IMR-90 (cell line): ENCODE measurements at regions not wholly inside any gene's neighbourhood (a gene's known extent, or its start where the extent isn't known, plus 50 kb on each side); places are given as distances from the start of the nearest gene placed in this dataset.

Experiments used
- ATAC-seq: fragments of 200-7000 bp; cut with Tn5 transposase; 2 replicates; pipeline ENCODE4 v1.9.1; 2020; ENCODE audit warnings: low read depth, mild to moderate bottlenecking, moderate library complexity
- BruUV-seq: library from RNA; stranded (reverse); fragments of 400-500 nt; replicated peaks from 2 replicates; lab custom pipeline; 2021; lab: Mats Ljungman, UMichigan
- CTCF ChIA-PET: fragments of 300-600 bp; formaldehyde crosslinking; extraction: SDS; loops from one replicate; lab custom pipeline; 2021; ENCODE audit warnings: antibody characterized with exemption; lab: Yijun Ruan, JAX
- POLR2A ChIA-PET: fragments of 300-600 bp; sonication (Branson Sonifier 250); formaldehyde crosslinking; loops from one replicate; lab custom pipeline; 2022; ENCODE audit warnings: antibody characterized with exemption; ENCODE audit not compliant: unreplicated experiment; lab: Charles Lee
- DNase-seq: peaks from one replicate; pipeline ENCODE4 v3.0.0; 2013
- H2AFZ ChIP-seq: replicated peaks from 2 replicates; pipeline ENCODE3; 2013; ENCODE audit warnings: low read length, mild to moderate bottlenecking; ENCODE audit not compliant: poor library complexity
- H2AK5ac ChIP-seq: 2 replicates; pipeline ENCODE4 v1.6.1; 2013; ENCODE audit warnings: low read depth, low read length, inconsistent platforms
- H2AK9ac ChIP-seq: replicated peaks from 2 replicates; pipeline ENCODE3; 2013; ENCODE audit warnings: mild to moderate bottlenecking, low read depth, low read length, moderate library complexity; ENCODE audit not compliant: poor library complexity
- H2BK120ac ChIP-seq: 2 replicates; pipeline ENCODE4 v1.6.1; 2013; ENCODE audit warnings: low read depth, low read length, inconsistent platforms
- H2BK15ac ChIP-seq: 3 replicates; pipeline ENCODE4 v1.6.1; 2013; ENCODE audit warnings: low read depth, low read length, inconsistent platforms
- H2BK20ac ChIP-seq: 2 replicates; pipeline ENCODE4 v1.6.1; 2013; ENCODE audit warnings: low read depth, mild to moderate bottlenecking, inconsistent platforms, low read length, moderate library complexity
- H2BK5ac ChIP-seq: 2 replicates; pipeline ENCODE4 v1.6.1; 2013; ENCODE audit warnings: mild to moderate bottlenecking, low read depth, low read length, inconsistent platforms; ENCODE audit not compliant: poor library complexity, severe bottlenecking
- H3K14ac ChIP-seq: replicated peaks from 2 replicates; pipeline ENCODE4 v1.6.1; 2013; ENCODE audit warnings: low read depth, low read length, inconsistent platforms
- H3K18ac ChIP-seq: 2 replicates; pipeline ENCODE4 v1.6.1; 2013; ENCODE audit warnings: low read depth, low read length, control low read depth
- H3K23ac ChIP-seq: 2 replicates; pipeline ENCODE4 v1.6.1; 2013; ENCODE audit warnings: low read depth, low read length, inconsistent platforms
- H3K27ac ChIP-seq: 2 replicates; pipeline ENCODE4 v1.5.1; 2013; ENCODE audit warnings: mild to moderate bottlenecking, control low read depth, low read length; ENCODE audit not compliant: insufficient read depth
- H3K27me3 ChIP-seq: 2 replicates; pipeline ENCODE4 v1.6.1; 2013; ENCODE audit warnings: low read length; ENCODE audit not compliant: control insufficient read depth, insufficient read depth
- H3K36me3 ChIP-seq: 2 replicates; pipeline ENCODE4 v1.6.1; 2013; ENCODE audit warnings: low read length, mixed read lengths; ENCODE audit not compliant: control insufficient read depth, insufficient read depth
- H3K4ac ChIP-seq: 2 replicates; pipeline ENCODE4 v1.6.1; 2013; ENCODE audit warnings: low read depth, low read length, inconsistent platforms
- H3K4me1 ChIP-seq: 2 replicates; pipeline ENCODE4 v1.6.1; 2013; ENCODE audit warnings: low read length, mixed read lengths; ENCODE audit not compliant: control insufficient read depth, insufficient read depth
- H3K4me2 ChIP-seq: 2 replicates; pipeline ENCODE4 v1.6.1; 2013; ENCODE audit warnings: low read depth, mild to moderate bottlenecking, control low read depth, low read length, moderate library complexity
- H3K4me3 ChIP-seq: 2 replicates; pipeline ENCODE4 v1.5.1; 2013; ENCODE audit warnings: low read depth, mild to moderate bottlenecking, control low read depth, low read length, moderate library complexity; ENCODE audit not compliant: insufficient read depth
- H3K56ac ChIP-seq: 2 replicates; pipeline ENCODE4 v1.6.1; 2013; ENCODE audit warnings: low read length, inconsistent platforms; ENCODE audit not compliant: insufficient read depth; ENCODE audit errors: extremely low read depth
- H3K79me1 ChIP-seq, 2 experiments: 2 replicates each; pipeline ENCODE4 v1.6.1; 2013; ENCODE audit warnings: low read length in 2 of 2, inconsistent platforms in 1 of 2, low read depth in 1 of 2
- H3K9ac ChIP-seq: 2 replicates; pipeline ENCODE4 v1.6.1; 2013; ENCODE audit warnings: low read depth, low read length, control low read depth
- H3K9me1 ChIP-seq: 2 replicates; pipeline ENCODE4 v1.6.1; 2013; ENCODE audit warnings: low read length, inconsistent platforms; ENCODE audit not compliant: insufficient read depth
- H3K9me3 ChIP-seq: 2 replicates; pipeline ENCODE4 v1.6.1; 2013; ENCODE audit warnings: low read length; ENCODE audit not compliant: control insufficient read depth, insufficient read depth
- H4K20me1 ChIP-seq: 2 replicates; pipeline ENCODE4 v1.6.1; 2013; ENCODE audit warnings: low read length, inconsistent platforms; ENCODE audit not compliant: insufficient read depth
- H4K5ac ChIP-seq: 2 replicates; pipeline ENCODE4 v1.6.1; 2013; ENCODE audit warnings: mild to moderate bottlenecking, low read depth, low read length, control low read depth
- H4K8ac ChIP-seq, 2 experiments: 2 replicates each; pipeline ENCODE4 v1.6.1; 2013; ENCODE audit warnings: low read depth in 2 of 2, low read length in 2 of 2, control low read depth in 1 of 2, inconsistent platforms in 1 of 2
- H4K91ac ChIP-seq: 2 replicates; pipeline ENCODE4 v1.6.1; 2013; ENCODE audit warnings: low read depth, low read length, inconsistent platforms; ENCODE audit not compliant: insufficient read depth
- BHLHE40 ChIP-seq: fragments of 150-350 bp; IDR thresholded peaks from 2 replicates; pipeline ENCODE4 v1.6.1; 2016; ENCODE audit warnings: mild to moderate bottlenecking, low read depth, low read length
- CHD1 ChIP-seq: IDR thresholded peaks from 2 replicates; pipeline ENCODE4 v1.6.1; 2012; ENCODE audit warnings: low read depth, low read length, improper control_type of control experiment
- CTCF ChIP-seq: conservative IDR thresholded peaks from 2 replicates; pipeline ENCODE4 v1.5.1; 2012; ENCODE audit warnings: mild to moderate bottlenecking, low read depth, low read length, improper control_type of control experiment
- NFE2L2 ChIP-seq: fragments of 150-350 bp; IDR thresholded peaks from 2 replicates; pipeline ENCODE4 v1.6.1; 2016; ENCODE audit warnings: low read depth, mild to moderate bottlenecking, low read length
- RAD21 ChIP-seq: IDR thresholded peaks from 2 replicates; pipeline ENCODE4 v1.6.1; 2012; ENCODE audit warnings: low read length, improper control_type of control experiment
- RFX5 ChIP-seq: IDR thresholded peaks from 2 replicates; pipeline ENCODE4 v1.8.0; 2012; ENCODE audit warnings: low read depth, mild to moderate bottlenecking, low read length, moderate library complexity
- SMC3 ChIP-seq: fragments of 150-350 bp; IDR thresholded peaks from 2 replicates; pipeline ENCODE4 v1.6.1; 2016; ENCODE audit warnings: low read depth, mild to moderate bottlenecking, antibody characterized with exemption, low read length, moderate library complexity
- WGBS, 2 experiments: methylation state at CpG; one replicate each; pipeline versions ENCODE4 v1.1.5 to v1.1.7; 2013; ENCODE audit warnings: missing lambda C conversion rate in 2 of 2; ENCODE audit not compliant: insufficient read length in 1 of 2; ENCODE audit errors: extremely low coverage in 2 of 2; 5-methylcytosine and 5-hydroxymethylcytosine counted together
- dilution Hi-C: fragments of 300-500 bp; cut with HindIII; formaldehyde crosslinking; loops from one replicate; pipeline ENCODE4 v1.14.3; 2018; ENCODE audit warnings: low sequenced_read_pairs; ENCODE audit not compliant: unreplicated experiment
- in situ Hi-C: fragments of 300-500 bp; cut with MboI; formaldehyde crosslinking; loops from 3 replicates; pipeline ENCODE4 v1.14.3; 2019; ENCODE audit warnings: low sequenced_read_pairs, inconsistent platforms, mixed read lengths
- intact Hi-C: fragments of 100-400 bp; cut with micrococcal nuclease; formaldehyde crosslinking; loops from 2 replicates; pipeline ENCODE4 v1.10.0; 2022

GRCh38 chr1:103911450-103911849 lies 161.8 kb downstream of the AMY1C start:
- no peak overlapping the region for H3K18ac ChIP-seq
- no peak overlapping the region for H3K14ac ChIP-seq
- DNase-seq = no peak
- TF ChIP-seq SMC3 (no peak), NFE2L2 (no peak), BHLHE40 (no peak), RFX5 (no peak), CTCF (no peak), CHD1 (no peak), RAD21 (no peak)
- WGBS, 2 experiments = no CpG with 5 or more reads among the region's 2 CpGs
- no peak overlapping the region for H3K9ac ChIP-seq
- H2AK5ac ChIP-seq = no peak overlapping the region
- no peaks in the 10 kb centered on the region for H3K79me1 ChIP-seq
- H4K20me1 ChIP-seq = no peaks in the 10 kb centered on the region
- no peak overlapping the region for H4K8ac ChIP-seq
- H3K4me2 ChIP-seq = no peak overlapping the region
- no peak overlapping the region for H2AK9ac ChIP-seq
- in situ Hi-C loops (no loop called here), dilution Hi-C loops (no loop called here), intact Hi-C loops (no loop called here)
- H2AFZ ChIP-seq = no peak overlapping the region
- H3K27ac ChIP-seq = no peak overlapping the region
- H3K4me3 ChIP-seq = no peak overlapping the region
- no peaks in the 10 kb centered on the region for H3K4me1 ChIP-seq
- POLR2A ChIA-PET = no interaction called here
- no peak overlapping the region for H3K4ac ChIP-seq
- H4K5ac ChIP-seq = no peak overlapping the region
- H2BK15ac ChIP-seq = no peak overlapping the region
- no TSS peak for BruUV-seq
- H3K9me1 ChIP-seq = no peaks in the 10 kb centered on the region
- CTCF ChIA-PET = interaction anchor here (0.8 kb wide), 1 partner anchor 591 kb away, joined by 4 read pairs; no protein-coding TSS in a partner anchor
- no peak overlapping the region for H4K91ac ChIP-seq
- no peak for ATAC-seq
- no peak overlapping the region for H3K23ac ChIP-seq
- no peaks in the 10 kb centered on the region for H3K36me3 ChIP-seq
- no peak overlapping the region for H2BK120ac ChIP-seq
- H3K9me3 ChIP-seq = peaks cover 1% of the 10 kb centered on the region; the same call in 1 of the 2 replicates
- H2BK5ac ChIP-seq = no peak overlapping the region
- no peak overlapping the region for H2BK20ac ChIP-seq
- H3K27me3 ChIP-seq = no peaks in the 10 kb centered on the region
- no peak overlapping the region for H3K56ac ChIP-seq
